ENCODE measurements at regions not wholly inside any gene's neighbourhood (a gene's known extent, or its start where the extent isn't known, plus 50 kb on each side); places are given as distances from the start of the nearest gene placed in this dataset.

GRCh38 chr18:38902796-38903195 lies 1337.2 kb upstream of the CELF4 start:
- TF ChIP-seq CTCF (IDR thresholded peaks at IDR 0.05): no peak
- no peak for TF ChIP-seq EP300 (IDR thresholded peaks at IDR 0.05)
